ENCODE measurements at regions not wholly inside any gene's neighbourhood (a gene's known extent, or its start where the extent isn't known, plus 50 kb on each side); places are given as distances from the start of the nearest gene placed in this dataset.

DNA sequence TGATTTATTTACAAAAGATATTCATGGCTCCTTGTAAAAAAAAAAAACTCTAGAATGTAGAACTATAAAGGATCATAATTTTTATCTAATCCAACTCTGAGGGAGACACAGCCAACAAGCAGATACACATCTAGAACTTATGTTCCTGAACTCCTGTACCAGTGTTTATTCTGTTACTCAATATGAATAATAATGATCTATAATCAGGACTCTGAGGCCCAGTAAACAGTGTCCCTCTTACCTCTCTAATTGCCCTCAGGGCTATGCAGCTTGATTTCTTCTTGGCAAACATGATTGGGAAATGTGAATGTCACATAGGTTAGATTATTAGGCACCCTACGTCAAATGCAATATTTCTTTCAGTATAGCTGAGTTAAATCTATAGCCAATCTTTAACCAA, 391.6 kb upstream of the RPS23 start:
- Mint-ChIP-seq H3K27me3 (ENCODE audit: low read depth, unreplicated experiment) (no peaks in the 10 kb centered on the region), H3K9me3 (ENCODE audit: unreplicated experiment) (no peaks in the 10 kb centered on the region), H3K4me3 (ENCODE audit: unreplicated experiment) (no peak overlapping the region), H3K27ac (ENCODE audit: unreplicated experiment) (no peak overlapping the region), H3K4me1 (ENCODE audit: low read depth, unreplicated experiment) (no peaks in the 10 kb centered on the region), H3K36me3 (ENCODE audit: low read depth, unreplicated experiment) (no peaks in the 10 kb centered on the region)
- H3K27ac ChIP-seq (ENCODE audit: low read depth, low read length), result no peak overlapping the region
- H3K79me2 ChIP-seq (ENCODE audit: insufficient read depth, low read length), result no peaks in the 10 kb centered on the region
- H3K4me1 ChIP-seq (ENCODE audit: insufficient read depth, low read length), result no peaks in the 10 kb centered on the region
- DNase-seq (ENCODE audit: low read depth) (no peak), FAIRE-seq (no peak)
- H3K36me3 ChIP-seq (ENCODE audit: insufficient read depth, low read length), result no peaks in the 10 kb centered on the region
- H3K4me2 ChIP-seq (ENCODE audit: low read length), result no peak overlapping the region
- H3K9me3 ChIP-seq (ENCODE audit: insufficient read depth, low read depth, low read length), result no peaks in the 10 kb centered on the region
- H3K27me3 ChIP-seq (ENCODE audit: insufficient read depth, low read length), result no peaks in the 10 kb centered on the region
- TF ChIP-seq EZH2 (IDR thresholded peaks at IDR 0.05; ENCODE audit: insufficient read depth, low read length) (no peak), CTCF (IDR thresholded peaks at IDR 0.05; ENCODE audit: insufficient read depth, low read depth, low read length) (no peak)
- H2AFZ ChIP-seq (ENCODE audit: low read depth, low read length), result no peak overlapping the region
- no peak overlapping the region for H3K9ac ChIP-seq (ENCODE audit: low read length)
- H4K20me1 ChIP-seq (ENCODE audit: insufficient read depth, low read length), result no peaks in the 10 kb centered on the region
- no peak overlapping the region for H3K4me3 ChIP-seq (ENCODE audit: insufficient read depth, low read depth, low read length)

DNA sequence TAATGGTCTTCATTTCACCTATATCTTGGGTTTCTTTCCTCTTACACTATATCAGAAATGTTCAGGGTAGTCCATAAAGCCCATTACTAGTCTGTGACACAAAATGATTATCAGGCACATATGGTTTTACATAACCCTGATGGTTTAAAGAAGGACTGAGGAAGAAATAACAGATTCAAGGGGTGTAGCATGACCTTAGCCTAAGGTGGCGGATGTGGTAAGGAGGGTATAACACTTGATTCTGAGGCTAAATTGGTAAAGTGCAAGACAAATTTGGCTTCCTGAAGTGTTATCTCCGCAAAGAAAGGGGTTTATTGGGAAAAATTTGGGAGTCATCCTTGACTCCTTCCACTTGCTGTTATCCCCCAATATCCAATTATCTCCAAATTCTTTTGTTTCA, 388.2 kb upstream of the RPS23 start:
- Mint-ChIP-seq H3K4me1 (ENCODE audit: low read depth, unreplicated experiment) (no peaks in the 10 kb centered on the region), H3K9me3 (ENCODE audit: unreplicated experiment) (no peaks in the 10 kb centered on the region)

More for the DNA sequence above, 388.2 kb upstream of the RPS23 start:
- Histone ChIP-seq H3K27me3 (ENCODE audit: insufficient read depth, low read length) (peaks cover 4% of the 10 kb centered on the region), H3K9ac (ENCODE audit: low read length) (no peak overlapping the region), H3K4me3 (ENCODE audit: insufficient read depth, low read depth, low read length) (no peak overlapping the region), H3K36me3 (ENCODE audit: insufficient read depth, low read length) (no peaks in the 10 kb centered on the region), H3K79me2 (ENCODE audit: insufficient read depth, low read length) (no peaks in the 10 kb centered on the region), H3K4me2 (ENCODE audit: low read length) (no peak overlapping the region), H3K27ac (ENCODE audit: low read depth, low read length) (no peak overlapping the region), H2AFZ (ENCODE audit: low read depth, low read length) (no peak overlapping the region), H3K9me3 (ENCODE audit: insufficient read depth, low read depth, low read length) (no peaks in the 10 kb centered on the region), H4K20me1 (ENCODE audit: insufficient read depth, low read length) (no peaks in the 10 kb centered on the region), H3K4me1 (ENCODE audit: insufficient read depth, low read length) (no peaks in the 10 kb centered on the region)
- FAIRE-seq (no peak), DNase-seq (ENCODE audit: low read depth) (no peak)
- no peak for TF ChIP-seq CTCF (IDR thresholded peaks at IDR 0.05; ENCODE audit: insufficient read depth, low read depth, low read length)
- no peak for TF ChIP-seq EZH2 (IDR thresholded peaks at IDR 0.05; ENCODE audit: insufficient read depth, low read length)
- H3K27ac Mint-ChIP-seq (ENCODE audit: unreplicated experiment), result no peak overlapping the region
- no peaks in the 10 kb centered on the region for H3K36me3 Mint-ChIP-seq (ENCODE audit: low read depth, unreplicated experiment)
- H3K4me3 Mint-ChIP-seq (ENCODE audit: unreplicated experiment), result no peak overlapping the region
- no peaks in the 10 kb centered on the region for H3K27me3 Mint-ChIP-seq (ENCODE audit: low read depth, unreplicated experiment)
